ENCODE measurements at regions not wholly inside any gene's neighbourhood (a gene's known extent, or its start where the extent isn't known, plus 50 kb on each side); places are given as distances from the start of the nearest gene placed in this dataset.

DNA sequence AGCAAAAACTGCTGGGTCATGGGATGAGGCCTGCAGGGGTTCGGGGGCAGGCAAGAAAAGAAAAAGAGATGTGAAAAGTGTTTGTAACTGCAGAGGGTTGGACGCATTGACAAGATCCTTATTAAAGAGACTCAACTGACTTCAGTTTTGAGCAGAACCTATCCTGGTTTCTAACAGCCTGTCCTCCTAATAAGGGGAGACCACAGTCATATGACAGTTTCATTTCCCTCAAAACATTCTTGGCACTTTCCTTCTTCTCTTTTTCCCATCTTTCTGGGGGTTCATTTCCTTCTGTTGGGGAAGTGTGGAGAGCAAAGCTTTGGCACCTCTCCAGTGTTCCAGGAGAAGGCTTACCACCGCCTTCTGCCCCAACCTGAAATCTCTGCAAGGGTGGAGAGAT lies 118.5 kb downstream of the MAF start:
- CTCF ChIA-PET: no interaction called here
- no TSS peak for BruUV-seq (replicated peaks)
- POLR2A ChIA-PET: no interaction called here
- no peak overlapping the region for H3K4me3 Mint-ChIP-seq (ENCODE audit: unreplicated experiment)
- no peak overlapping the region for H3K4me3 ChIP-seq (ENCODE audit: low read depth, low read length)
- no peaks in the 10 kb centered on the region for H3K36me3 ChIP-seq (ENCODE audit: control insufficient read depth, insufficient read depth, low read length)
- TF ChIP-seq, protein P1, sequence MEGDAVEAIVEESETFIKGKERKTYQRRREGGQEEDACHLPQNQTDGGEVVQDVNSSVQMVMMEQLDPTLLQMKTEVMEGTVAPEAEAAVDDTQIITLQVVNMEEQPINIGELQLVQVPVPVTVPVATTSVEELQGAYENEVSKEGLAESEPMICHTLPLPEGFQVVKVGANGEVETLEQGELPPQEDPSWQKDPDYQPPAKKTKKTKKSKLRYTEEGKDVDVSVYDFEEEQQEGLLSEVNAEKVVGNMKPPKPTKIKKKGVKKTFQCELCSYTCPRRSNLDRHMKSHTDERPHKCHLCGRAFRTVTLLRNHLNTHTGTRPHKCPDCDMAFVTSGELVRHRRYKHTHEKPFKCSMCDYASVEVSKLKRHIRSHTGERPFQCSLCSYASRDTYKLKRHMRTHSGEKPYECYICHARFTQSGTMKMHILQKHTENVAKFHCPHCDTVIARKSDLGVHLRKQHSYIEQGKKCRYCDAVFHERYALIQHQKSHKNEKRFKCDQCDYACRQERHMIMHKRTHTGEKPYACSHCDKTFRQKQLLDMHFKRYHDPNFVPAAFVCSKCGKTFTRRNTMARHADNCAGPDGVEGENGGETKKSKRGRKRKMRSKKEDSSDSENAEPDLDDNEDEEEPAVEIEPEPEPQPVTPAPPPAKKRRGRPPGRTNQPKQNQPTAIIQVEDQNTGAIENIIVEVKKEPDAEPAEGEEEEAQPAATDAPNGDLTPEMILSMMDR (IDR thresholded peaks at IDR 0.05; ENCODE audit: insufficient read depth in 1 of 2, low read depth in 1 of 2, low read length in 1 of 2, severe bottlenecking in 1 of 2, unreplicated experiment in 1 of 2): no peak
- no peak for DNase-seq
- H3K4me1 Mint-ChIP-seq (ENCODE audit: low read depth, unreplicated experiment): no peaks in the 10 kb centered on the region
- no peaks in the 10 kb centered on the region for H3K27me3 ChIP-seq (replicated peaks; ENCODE audit: control insufficient read depth, insufficient read depth, low read length)
- intact Hi-C loops (cut with micrococcal nuclease; ENCODE audit: unreplicated experiment): no loop called here
- H3K9me3 ChIP-seq: no peaks in the 10 kb centered on the region
- H3K9me3 Mint-ChIP-seq (ENCODE audit: unreplicated experiment): no peaks in the 10 kb centered on the region
- H3K4me1 ChIP-seq: no peaks in the 10 kb centered on the region
- H3K27ac Mint-ChIP-seq (ENCODE audit: unreplicated experiment): no peak overlapping the region
- H3K36me3 Mint-ChIP-seq (ENCODE audit: insufficient read depth, unreplicated experiment): no peaks in the 10 kb centered on the region
- peaks cover 19% of the 10 kb centered on the region for H3K27me3 Mint-ChIP-seq (ENCODE audit: insufficient read depth, unreplicated experiment)

DNA sequence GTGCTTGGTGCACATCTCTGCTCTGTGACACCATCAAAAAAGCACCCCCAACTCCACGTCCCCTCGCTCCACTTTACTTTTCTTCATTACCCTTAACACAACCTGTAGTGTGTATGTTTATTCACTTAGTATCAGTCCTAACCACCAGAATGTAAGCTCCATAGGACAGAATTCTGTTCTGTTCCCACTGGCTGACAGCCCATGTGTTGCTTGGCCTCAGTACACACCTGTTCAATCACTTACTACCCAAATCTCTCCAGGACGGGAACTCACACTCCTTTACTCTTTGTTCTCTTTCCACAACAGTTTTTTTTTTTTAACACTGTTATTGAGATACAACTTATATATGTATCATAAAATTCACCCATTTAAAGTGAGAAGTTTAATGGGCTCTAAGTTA lies 119.6 kb downstream of the MAF start:
- Histone ChIP-seq H3K4me3 (ENCODE audit: low read depth, low read length) (no peak overlapping the region), H3K36me3 (ENCODE audit: control insufficient read depth, insufficient read depth, low read length) (no peaks in the 10 kb centered on the region), H3K4me1 (no peaks in the 10 kb centered on the region), H3K27me3 (replicated peaks; ENCODE audit: control insufficient read depth, insufficient read depth, low read length) (no peaks in the 10 kb centered on the region), H3K9me3 (no peaks in the 10 kb centered on the region)
- Mint-ChIP-seq H3K4me1 (ENCODE audit: low read depth, unreplicated experiment) (no peaks in the 10 kb centered on the region), H3K36me3 (ENCODE audit: insufficient read depth, unreplicated experiment) (no peaks in the 10 kb centered on the region), H3K9me3 (ENCODE audit: unreplicated experiment) (no peaks in the 10 kb centered on the region), H3K4me3 (ENCODE audit: unreplicated experiment) (no peak overlapping the region), H3K27ac (ENCODE audit: unreplicated experiment) (no peak overlapping the region), H3K27me3 (ENCODE audit: insufficient read depth, unreplicated experiment) (peaks cover 24% of the 10 kb centered on the region)
- DNase-seq: no peak
- BruUV-seq (replicated peaks): no TSS peak
- TF ChIP-seq, protein P1 (IDR thresholded peaks at IDR 0.05; ENCODE audit: insufficient read depth in 1 of 2, low read depth in 1 of 2, low read length in 1 of 2, severe bottlenecking in 1 of 2, unreplicated experiment in 1 of 2): no peak
- ChIA-PET CTCF (no interaction called here), POLR2A (no interaction called here)
- intact Hi-C loops (cut with micrococcal nuclease; ENCODE audit: unreplicated experiment): no loop called here

DNA sequence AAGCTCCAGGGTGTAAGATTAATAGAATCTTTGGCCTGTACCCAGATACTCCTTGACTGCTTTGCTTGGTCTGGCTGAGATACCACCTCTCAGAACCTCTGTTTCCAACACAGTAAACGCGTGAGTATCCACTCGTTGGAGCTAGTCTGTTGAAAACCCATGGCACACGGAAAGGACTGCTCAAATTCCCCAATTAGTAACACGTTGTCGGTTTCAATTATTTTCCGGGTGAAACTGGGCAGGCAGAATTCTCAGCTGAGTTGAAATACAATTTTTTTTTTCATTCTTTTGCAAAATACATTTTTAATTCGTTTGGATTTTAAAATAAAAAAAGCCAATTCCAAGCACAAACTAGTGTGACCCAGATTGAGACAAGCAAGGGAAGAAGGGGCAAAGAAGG lies 120.5 kb downstream of the MAF start:
- BruUV-seq (replicated peaks): no TSS peak
- TF ChIP-seq, protein P1 (IDR thresholded peaks at IDR 0.05; ENCODE audit: insufficient read depth in 1 of 2, low read depth in 1 of 2, low read length in 1 of 2, severe bottlenecking in 1 of 2, unreplicated experiment in 1 of 2): no peak
- Histone ChIP-seq H3K9me3 (no peaks in the 10 kb centered on the region), H3K27me3 (replicated peaks; ENCODE audit: control insufficient read depth, insufficient read depth, low read length) (no peaks in the 10 kb centered on the region), H3K4me3 (ENCODE audit: low read depth, low read length) (no peak overlapping the region), H3K4me1 (no peaks in the 10 kb centered on the region), H3K36me3 (ENCODE audit: control insufficient read depth, insufficient read depth, low read length) (no peaks in the 10 kb centered on the region)
- intact Hi-C loops (cut with micrococcal nuclease; ENCODE audit: unreplicated experiment): no loop called here
- ChIA-PET POLR2A (no interaction called here), CTCF (no interaction called here)
- H3K27ac Mint-ChIP-seq (ENCODE audit: unreplicated experiment): no peak overlapping the region
- peaks cover 25% of the 10 kb centered on the region for H3K27me3 Mint-ChIP-seq (ENCODE audit: insufficient read depth, unreplicated experiment)
- H3K4me3 Mint-ChIP-seq (ENCODE audit: unreplicated experiment): no peak overlapping the region
- H3K4me1 Mint-ChIP-seq (ENCODE audit: low read depth, unreplicated experiment): no peaks in the 10 kb centered on the region
- no peaks in the 10 kb centered on the region for H3K9me3 Mint-ChIP-seq (ENCODE audit: unreplicated experiment)
- no peak for DNase-seq
- H3K36me3 Mint-ChIP-seq (ENCODE audit: insufficient read depth, unreplicated experiment): no peaks in the 10 kb centered on the region
